Transverse colon (tissue), 4 donors: ENCODE measurements at regions not wholly inside any gene's neighbourhood (a gene's known extent, or its start where the extent isn't known, plus 50 kb on each side); places are given as distances from the start of the nearest gene placed in this dataset.

Experiments used
- CTCF ChIP-seq, 5 experiments: fragments of 200-600 bp in 3 of 5; fragments of 450-650 bp in 2 of 5; sonication (generic) in 3 of 5; IDR thresholded peaks; 1 replicate in 2 of 5; 2 replicates in 3 of 5; pipeline ENCODE4 v1.5.1; 2016 to 2017; ENCODE audit warnings: antibody characterized with exemption in 5 of 5, inconsistent platforms in 3 of 5, mild to moderate bottlenecking in 2 of 5, moderate library complexity in 1 of 5
- EP300 ChIP-seq: sonication (generic); formaldehyde crosslinking; IDR thresholded peaks from one replicate; pipeline ENCODE4 v1.6.1; 2017; ENCODE audit warnings: antibody characterized with exemption, low read depth
- POLR2A ChIP-seq: fragments of 450-650 bp; IDR thresholded peaks from one replicate; pipeline ENCODE4 v1.6.1; 2016; ENCODE audit warnings: antibody characterized with exemption, mild to moderate bottlenecking, moderate library complexity
- POLR2AphosphoS5 ChIP-seq, 3 donors: sonication (generic); formaldehyde crosslinking; IDR thresholded peaks; one replicate each; pipeline ENCODE4 v1.6.1; 2016; ENCODE audit warnings: antibody characterized with exemption in 3 of 3

- no peak for TF ChIP-seq CTCF (IDR thresholded peaks at IDR 0.05)
- no peak for TF ChIP-seq POLR2AphosphoS5 (IDR thresholded peaks at IDR 0.05)
- no peak for TF ChIP-seq POLR2A
- no peak for TF ChIP-seq EP300
Measured at GRCh38 chr7:155899596-155899995, 87.3 kb upstream of the SHH start.
